HG02678 (cell line): ENCODE measurements at regions not wholly inside any gene's neighbourhood (a gene's known extent, or its start where the extent isn't known, plus 50 kb on each side); places are given as distances from the start of the nearest gene placed in this dataset.

ENCODE experiments used
- ATAC-seq: cut with Tn5 transposase; IDR thresholded peaks from one replicate; pipeline ENCODE4 v1.9.1; 2021; ENCODE audit warnings: mild to moderate bottlenecking, moderate library complexity; ENCODE audit not compliant: unreplicated experiment

DNA sequence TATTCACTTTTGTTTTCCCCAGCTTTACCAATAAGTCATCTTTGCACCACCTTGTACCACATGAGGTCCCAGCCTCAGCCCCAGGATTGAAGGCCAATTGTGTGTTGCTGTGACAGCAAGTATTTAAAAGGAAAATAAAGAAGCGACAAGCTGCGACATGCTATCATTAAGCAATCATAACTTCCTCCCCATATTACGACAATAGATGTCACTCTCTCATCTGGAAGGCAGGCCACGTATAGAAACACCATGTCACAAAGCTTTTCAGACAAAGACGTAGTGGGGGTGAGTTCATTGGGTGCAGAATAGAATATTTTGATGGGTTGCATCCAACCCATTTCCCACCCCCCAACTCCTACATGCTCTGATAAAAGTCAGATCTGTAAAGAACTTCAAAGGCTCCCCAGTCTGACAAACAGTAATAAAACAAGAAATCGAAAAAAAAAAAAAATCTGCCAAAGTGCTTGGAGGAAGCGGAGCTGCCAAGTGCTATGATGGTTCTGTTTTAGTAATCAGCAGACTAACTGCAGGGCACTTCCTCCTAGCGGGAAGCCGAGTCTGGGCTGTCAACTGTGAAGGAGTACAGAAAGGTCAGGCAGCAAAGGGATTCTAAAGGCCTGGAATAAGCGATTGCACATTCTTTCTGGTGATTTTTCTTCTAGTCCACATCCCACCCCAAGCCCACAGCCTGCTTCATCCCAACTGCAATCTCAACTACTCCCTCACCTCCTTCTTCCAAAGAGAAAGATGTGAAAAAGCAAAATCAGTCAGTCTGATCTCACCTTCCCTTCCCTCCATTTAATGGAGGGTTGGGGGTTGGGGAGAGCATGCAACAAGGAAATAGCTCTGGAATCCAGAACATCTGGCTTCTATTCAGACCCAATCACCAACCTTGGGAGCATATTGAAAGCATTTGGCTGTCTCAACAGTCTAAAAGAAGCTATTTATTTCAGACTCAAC lies 131.4 kb upstream of the UBASH3B start:
- ATAC-seq, result no peak

- ATAC-seq, result no peak
Measured at GRCh38 chr11:122521626-122522025, 133.9 kb upstream of the UBASH3B start.

DNA sequence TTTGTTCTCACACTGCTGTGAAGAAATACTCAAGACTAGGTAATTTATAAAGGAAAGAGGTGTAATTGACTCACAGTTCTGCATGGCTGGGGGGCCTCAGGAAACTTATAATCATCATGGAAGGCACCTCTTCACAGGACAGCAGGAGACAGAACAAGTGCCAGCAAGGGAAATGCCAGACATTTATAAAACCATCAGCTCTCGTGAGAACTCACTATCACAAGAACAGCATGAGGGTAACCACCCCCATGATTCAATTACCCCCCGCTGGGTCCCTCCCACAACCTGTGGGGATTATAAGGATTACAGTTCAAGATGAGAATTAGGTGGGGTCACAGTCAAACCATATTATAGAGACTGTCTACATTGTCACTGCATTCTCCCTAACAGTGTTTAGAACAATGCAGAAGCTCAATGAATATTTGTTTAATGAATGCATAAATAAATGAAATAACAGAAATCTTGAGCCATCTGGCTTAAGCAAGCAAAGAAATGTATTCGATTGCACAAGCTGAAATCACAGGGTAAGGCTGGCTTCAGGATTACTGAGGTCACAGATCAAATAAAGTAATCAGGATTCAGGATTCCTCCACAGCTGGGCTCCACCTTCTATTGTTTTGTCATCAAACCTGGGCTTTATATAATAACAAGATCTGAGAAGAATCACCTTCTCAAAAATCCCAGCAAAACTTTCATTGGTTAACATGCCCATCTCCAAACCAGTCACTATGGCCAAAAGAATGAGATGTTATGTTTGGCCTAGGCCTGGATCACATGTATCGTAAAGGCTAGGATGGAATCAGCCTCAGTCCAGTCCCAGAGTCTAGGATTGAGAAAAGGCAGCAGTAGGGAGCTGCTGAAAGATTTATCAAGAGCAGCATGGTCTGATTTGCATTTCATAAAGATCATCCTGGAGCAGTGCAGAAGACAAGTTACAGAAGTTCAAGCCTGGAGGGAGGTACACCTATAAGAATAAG lies 137.8 kb upstream of the UBASH3B start:
- no peak for ATAC-seq

- ATAC-seq, result no peak
Measured at GRCh38 chr11:122516686-122517085, 138.8 kb upstream of the UBASH3B start.

GRCh38 chr11:122513997-122514396 lies 141.5 kb upstream of the UBASH3B start:
- no peak for ATAC-seq

DNA sequence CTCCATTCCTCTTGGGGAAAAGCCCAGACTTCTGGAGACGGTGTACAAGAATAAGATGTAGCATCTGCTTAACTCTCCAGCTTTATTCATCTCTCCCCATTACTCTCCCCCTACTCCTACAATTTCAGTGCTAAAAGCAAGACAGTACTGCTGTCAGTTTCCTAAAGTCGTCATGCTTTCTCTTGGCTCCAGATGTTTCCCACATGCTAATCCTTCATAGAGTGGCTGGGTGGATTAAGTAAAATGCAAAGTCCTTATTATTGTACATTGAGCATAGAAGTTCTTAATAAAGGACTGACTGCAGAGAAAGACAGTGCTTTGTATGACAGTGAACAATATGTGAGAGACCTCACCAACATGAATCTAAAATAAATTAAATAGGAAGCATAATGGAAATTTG lies 142.2 kb upstream of the UBASH3B start:
- ATAC-seq, result no peak

DNA sequence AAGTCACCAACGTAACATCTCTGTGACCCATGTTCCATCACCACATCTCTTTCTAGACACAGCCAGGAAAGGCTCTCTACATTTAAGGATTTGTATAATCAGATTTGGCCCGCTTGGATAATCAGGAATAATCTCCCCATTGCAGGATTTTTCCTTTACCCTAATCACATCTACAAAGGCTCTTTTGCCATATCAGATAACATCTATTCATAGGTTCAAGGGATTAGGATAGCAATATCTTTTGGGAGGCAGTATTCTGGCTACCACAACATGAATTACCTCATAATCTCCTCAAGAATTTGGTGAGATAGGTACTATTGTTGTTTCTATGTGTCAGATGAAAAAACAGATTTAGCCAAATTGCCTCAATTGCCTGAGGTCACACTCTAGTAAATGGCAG lies 142.8 kb upstream of the UBASH3B start:
- ATAC-seq, result no peak

GRCh38 chr11:122509899-122510298 lies 145.6 kb upstream of the UBASH3B start:
- no peak for ATAC-seq

GRCh38 chr11:122509091-122509490 lies 146.4 kb upstream of the UBASH3B start:
- no peak for ATAC-seq

GRCh38 chr11:122505304-122506006 lies 150.1 kb upstream of the UBASH3B start:
- peak; percentile 77 for ATAC-seq

DNA sequence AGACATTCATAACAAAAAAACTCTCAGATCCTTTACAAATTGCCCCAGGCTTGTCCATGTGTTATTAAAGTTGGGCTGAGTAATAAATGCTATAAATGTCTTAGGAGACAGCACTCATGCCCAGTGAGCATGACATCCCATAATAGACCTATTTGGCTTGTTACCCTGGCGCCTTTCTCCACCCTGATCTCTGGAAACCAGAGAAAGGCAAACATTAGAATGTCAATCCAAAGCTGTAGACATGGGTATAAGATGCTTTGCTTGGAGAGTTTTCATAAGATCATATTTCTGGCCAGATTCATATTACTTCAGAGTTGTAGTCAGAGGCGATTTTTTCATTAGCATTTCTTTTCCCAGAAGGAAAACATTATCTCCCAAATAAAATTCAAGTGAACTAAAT lies 161.3 kb upstream of the UBASH3B start:
- ATAC-seq, result no peak

- ATAC-seq, result no peak
Measured at GRCh38 chr11:122491509-122491908, 164.0 kb upstream of the UBASH3B start.

GRCh38 chr11:122488892-122489706 lies 166.4 kb upstream of the UBASH3B start:
- no peak for ATAC-seq

- no peak for ATAC-seq
Measured at GRCh38 chr11:122487669-122488068, 167.9 kb upstream of the UBASH3B start.

- ATAC-seq, result no peak
Measured at GRCh38 chr11:122486793-122487495, 168.6 kb upstream of the UBASH3B start.

- ATAC-seq, result no peak
Measured at GRCh38 chr11:122478986-122479385, 176.5 kb upstream of the UBASH3B start.

- ATAC-seq, result no peak
Measured at GRCh38 chr11:122468965-122469364, 186.6 kb upstream of the UBASH3B start.

DNA sequence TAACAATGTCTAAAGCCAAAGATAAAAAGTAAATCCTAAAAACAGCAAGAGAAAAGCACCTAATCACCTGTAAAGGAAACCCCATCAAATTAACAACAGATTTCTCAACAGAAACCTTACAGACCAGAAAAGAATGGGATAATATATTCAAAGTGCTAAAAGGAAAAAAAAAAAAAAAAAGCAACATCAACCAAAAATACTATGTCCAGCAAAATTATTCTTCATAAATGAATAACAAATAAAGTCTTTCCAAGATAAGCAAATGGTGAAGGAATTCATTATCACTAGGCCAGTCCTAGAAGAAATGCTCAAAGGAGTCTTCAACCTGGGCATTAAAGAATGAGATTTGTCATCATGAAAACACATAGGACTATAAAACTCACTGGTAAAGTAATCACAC lies 192.0 kb upstream of the UBASH3B start:
- no peak for ATAC-seq

DNA sequence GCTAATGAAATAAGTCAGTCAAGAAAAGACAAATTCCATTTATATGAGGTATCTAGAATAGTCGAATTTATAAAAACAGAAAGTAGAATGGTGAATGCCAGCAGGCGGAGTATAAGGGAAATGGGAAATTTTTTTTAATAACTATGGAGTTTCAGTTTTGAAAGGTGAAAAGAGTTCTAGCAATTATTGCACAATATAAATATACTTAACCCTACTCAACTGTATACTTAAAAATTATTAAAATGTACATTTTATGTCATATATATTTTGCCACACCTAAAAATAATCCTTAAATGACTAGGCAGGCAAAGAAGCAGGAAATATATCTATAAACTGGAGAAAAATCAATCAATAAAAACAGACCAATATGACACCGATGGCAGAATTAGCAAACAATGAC lies 196.5 kb upstream of the UBASH3B start:
- ATAC-seq, result no peak
